Ecto neural progenitor cell (in vitro differentiated cells): ENCODE measurements at regions not wholly inside any gene's neighbourhood (a gene's known extent, or its start where the extent isn't known, plus 50 kb on each side); places are given as distances from the start of the nearest gene placed in this dataset.
A peak's percentile ranks its signal among the peaks of the same experiment; 100 is the strongest.
"Not testable (repeated sequence)": the region's sequence is repeated elsewhere in the genome, so short reads cannot be mapped to it uniquely, and the experiment has no call there.

Experiments
- DNase-seq: peaks from one replicate; pipeline ENCODE4 v3.0.0-alpha.2; 2018; ENCODE audit warnings: low spot score

- peak; percentile 52 for DNase-seq
Observed at GRCh38 chr15:28789401-28790114, 58.9 kb downstream of the GOLGA6L7 start.

GRCh38 chr15:28788649-28789400 is 59.6 kb downstream of the GOLGA6L7 start:
- DNase-seq, result not testable (repeated sequence)

- DNase-seq, result not testable (repeated sequence)
Observed at GRCh38 chr15:28788176-28788575, 60.3 kb downstream of the GOLGA6L7 start.

GRCh38 chr15:28786521-28786920 is 61.9 kb downstream of the GOLGA6L7 start:
- no peak for DNase-seq

- not testable (repeated sequence) for DNase-seq
Observed at GRCh38 chr15:28784347-28785163, 63.9 kb downstream of the GOLGA6L7 start.

GRCh38 chr15:28783873-28784272 is 64.6 kb downstream of the GOLGA6L7 start:
- no peak for DNase-seq

GRCh38 chr15:28783466-28783865 is 65.0 kb downstream of the GOLGA6L7 start:
- DNase-seq, result no peak

- not testable (repeated sequence) for DNase-seq
Observed at GRCh38 chr15:28778397-28778796, 66.2 kb upstream of the GOLGA8M start.

GRCh38 chr15:28772857-28773256 is 60.6 kb upstream of the GOLGA8M start:
- DNase-seq, result not testable (repeated sequence)
